B cell (primary cell): ENCODE measurements at regions not wholly inside any gene's neighbourhood (a gene's known extent, or its start where the extent isn't known, plus 50 kb on each side); places are given as distances from the start of the nearest gene placed in this dataset.

ENCODE experiments used
- ATAC-seq: fragments of 200-7000 bp; cut with Tn5 transposase; one replicate; pipeline ENCODE4 v1.10.0; 2021; ENCODE audit warnings: low read depth, mild to moderate bottlenecking, moderate number of reproducible peaks, moderate library complexity
- CTCF ChIA-PET: fragments of 350-600 bp; sonication (Branson Sonifier 250); formaldehyde crosslinking; loops from one replicate; lab custom pipeline; 2021; ENCODE audit warnings: antibody characterized with exemption, inconsistent platforms; lab: Charles Lee
- POLR2A ChIA-PET: fragments of 350-600 bp; sonication (Branson Sonifier 250); formaldehyde crosslinking; loops from one replicate; lab custom pipeline; 2021; ENCODE audit warnings: antibody characterized with exemption; lab: Charles Lee
- DNase-seq: peaks from one replicate; pipeline ENCODE4 v3.0.0; 2013
- H2AFZ ChIP-seq: 2 replicates; pipeline ENCODE4 v1.6.1; 2012; ENCODE audit warnings: mild to moderate bottlenecking, low read depth, low read length; ENCODE audit not compliant: insufficient read depth, poor library complexity, severe bottlenecking
- H3K27ac ChIP-seq, 2 donors: 1 replicate in 1 of 2; 2 replicates in 1 of 2; pipeline ENCODE4 v1.5.1; 2012 to 2013; ENCODE audit warnings: low read length in 2 of 2, mild to moderate bottlenecking in 2 of 2, moderate library complexity in 1 of 2
- H3K27me3 ChIP-seq, 4 experiments: fragments of 200-600 bp in 1 of 4; sonication (generic) in 1 of 4; replicated peaks in 1 of 4; 1 replicate in 2 of 4; 2 replicates in 2 of 4; pipeline versions ENCODE4 v1.6.1 to v1.7.0; 2013 to 2016; ENCODE audit warnings: low read length in 3 of 4, mild to moderate bottlenecking in 2 of 4, mixed read lengths in 1 of 4, moderate library complexity in 1 of 4; ENCODE audit not compliant: insufficient read depth in 4 of 4, control insufficient read depth in 3 of 4; ENCODE audit errors: control extremely low read depth in 1 of 4
- H3K36me3 ChIP-seq, 2 experiments: replicated peaks in 1 of 2; 1 replicate in 1 of 2; 2 replicates in 1 of 2; pipeline versions ENCODE4 v1.6.1 to v1.7.1; 2013; ENCODE audit warnings: low read length in 1 of 2; ENCODE audit not compliant: insufficient read depth in 2 of 2, control insufficient read depth in 1 of 2; ENCODE audit errors: control extremely low read depth in 1 of 2, extremely low read depth in 1 of 2
- H3K4me1 ChIP-seq, 2 donors: fragments of 200-600 bp in 1 of 2; sonication (generic) in 1 of 2; 1 replicate in 1 of 2; 2 replicates in 1 of 2; pipeline versions ENCODE4 v1.5.1 to v1.6.1; 2013 to 2017; ENCODE audit warnings: low read length in 2 of 2; ENCODE audit not compliant: control insufficient read depth in 2 of 2, insufficient read depth in 2 of 2
- H3K4me2 ChIP-seq: replicated peaks from 2 replicates; pipeline ENCODE3; 2012; ENCODE audit warnings: mild to moderate bottlenecking, low read depth, low read length; ENCODE audit not compliant: poor library complexity, severe bottlenecking
- H3K4me3 ChIP-seq, 5 experiments: fragments of 200-600 bp in 1 of 5; sonication (generic) in 1 of 5; 1 replicate in 3 of 5; 2 replicates in 2 of 5; pipeline versions ENCODE4 v1.5.1 to v1.7.0; 2011 to 2016; ENCODE audit warnings: low read length in 4 of 5, mild to moderate bottlenecking in 4 of 5, low read depth in 2 of 5, control low read depth in 1 of 5, moderate library complexity in 1 of 5; ENCODE audit not compliant: insufficient read depth in 1 of 5; ENCODE audit errors: control extremely low read depth in 1 of 5, extremely low read depth in 1 of 5
- H3K79me2 ChIP-seq: fragments of 200-600 bp; sonication (generic); one replicate; pipeline ENCODE4 v1.6.0; 2016; ENCODE audit warnings: low read length; ENCODE audit not compliant: control insufficient read depth, insufficient read depth
- H3K9ac ChIP-seq: fragments of 200-600 bp; sonication (generic); 2 replicates; pipeline ENCODE4 v1.6.1; 2017; ENCODE audit warnings: mild to moderate bottlenecking, low read length, moderate library complexity
- H3K9me3 ChIP-seq, 3 donors: one replicate each; pipeline versions ENCODE4 v1.6.1 to v1.7.1; 2013; ENCODE audit warnings: low read length in 2 of 3; ENCODE audit not compliant: control insufficient read depth in 2 of 3, insufficient read depth in 1 of 3; ENCODE audit errors: control extremely low read depth in 1 of 3
- H4K20me1 ChIP-seq: 2 replicates; pipeline ENCODE4 v1.6.0; 2012; ENCODE audit warnings: mild to moderate bottlenecking, low read length; ENCODE audit not compliant: insufficient read depth, control insufficient read depth, poor library complexity, severe bottlenecking
- H3K27ac Mint-ChIP-seq: one replicate; pipeline ENCODE4 v1.8.0; 2021; ENCODE audit warnings: mixed read lengths
- H3K27me3 Mint-ChIP-seq: one replicate; pipeline ENCODE4 v1.8.0; 2021; ENCODE audit warnings: mixed read lengths
- H3K4me1 Mint-ChIP-seq: one replicate; pipeline ENCODE4 v1.8.0; 2021; ENCODE audit warnings: mixed read lengths
- H3K4me3 Mint-ChIP-seq: one replicate; pipeline ENCODE4 v1.8.0; 2021; ENCODE audit warnings: mixed read lengths
- H3K9me3 Mint-ChIP-seq: one replicate; pipeline ENCODE4 v1.8.0; 2022; ENCODE audit warnings: mixed read lengths; ENCODE audit not compliant: insufficient read depth
- EZH2 ChIP-seq: IDR thresholded peaks from 2 replicates; pipeline ENCODE4 v1.6.1; 2012; ENCODE audit warnings: borderline replicate concordance, low read depth, mild to moderate bottlenecking, moderate library complexity, low read length; ENCODE audit not compliant: insufficient read depth, poor library complexity, severe bottlenecking
- WGBS: methylation state at CpG from one replicate; pipeline ENCODE4 v1.1.5; 2013; ENCODE audit warnings: missing lambda C conversion rate; ENCODE audit not compliant: insufficient coverage; 5-methylcytosine and 5-hydroxymethylcytosine counted together
- intact Hi-C: fragments of 100-400 bp; cut with micrococcal nuclease; formaldehyde crosslinking; loops from one replicate; pipeline ENCODE4 v1.10.0; 2022
- TF ChIP-seq, protein P1 (sequence below): fragments of 200-600 bp; IDR thresholded peaks from one replicate; pipeline ENCODE4 v1.8.0; 2022; ENCODE audit warnings: antibody characterized with exemption, mild to moderate bottlenecking

DNA sequence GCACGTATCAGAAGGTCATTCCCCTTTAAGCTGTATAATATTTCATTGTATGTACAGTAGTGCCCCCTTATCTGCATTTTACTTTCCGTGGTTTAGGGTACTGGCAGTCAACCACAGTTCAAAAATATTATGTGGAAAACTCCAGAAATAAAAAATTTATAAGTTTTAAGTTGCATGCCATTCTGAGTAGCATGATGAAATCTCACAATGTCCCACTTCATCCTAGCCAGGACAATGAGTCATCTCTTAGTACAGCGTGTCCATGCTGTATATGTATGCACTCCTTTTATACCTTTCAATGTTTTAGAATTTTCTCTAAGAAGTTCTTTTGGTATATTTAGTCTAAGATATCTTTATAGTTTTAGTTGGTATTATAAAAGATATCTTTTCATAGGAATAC, 115.0 kb upstream of the HAND1 start:
- CTCF ChIA-PET, result no interaction called here
- intact Hi-C loops, result no loop called here

DNA sequence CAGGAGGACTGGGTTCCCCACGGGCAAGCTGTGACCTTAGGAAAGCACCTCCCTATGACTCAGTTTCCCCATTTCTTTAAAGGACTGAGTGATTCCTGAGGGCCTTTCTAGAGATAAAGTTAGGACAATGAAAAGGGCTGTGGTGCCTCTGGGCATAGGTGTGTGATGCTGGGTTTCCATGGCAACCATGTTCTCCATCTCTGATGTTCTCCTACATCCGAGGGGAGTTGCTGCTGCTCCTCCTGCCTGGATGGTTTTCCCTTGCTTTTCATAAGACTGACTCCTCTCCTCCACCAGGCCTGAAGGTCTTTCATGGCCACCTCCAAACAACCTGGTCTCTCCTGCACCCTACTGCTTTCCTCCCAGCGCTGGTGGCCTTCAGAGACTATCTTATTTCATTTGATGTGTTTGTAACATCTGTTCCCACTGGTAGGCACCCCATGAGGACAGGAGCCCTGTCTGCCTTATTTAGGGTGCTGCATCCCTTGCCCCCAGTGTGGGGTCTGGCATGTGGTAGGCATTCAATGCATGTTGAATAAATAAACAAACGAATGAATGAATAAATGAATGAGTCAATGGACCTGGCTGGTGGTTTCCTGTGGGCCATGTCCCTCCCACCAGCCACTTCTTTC, 112.2 kb upstream of the HAND1 start:
- H3K4me1 Mint-ChIP-seq, result no peaks in the 10 kb centered on the region
- H2AFZ ChIP-seq, result no peak overlapping the region
- no peak overlapping the region for H3K9ac ChIP-seq
- no peaks in the 10 kb centered on the region for H3K4me1 ChIP-seq
- H4K20me1 ChIP-seq, result no peaks in the 10 kb centered on the region
- H3K27ac ChIP-seq, result no peak overlapping the region
- H3K4me3 Mint-ChIP-seq, result no peak overlapping the region
- ChIA-PET CTCF (interaction anchor here (0.5 kb wide), 1 partner anchor 411 kb away, joined by 4 read pairs; no protein-coding TSS in a partner anchor), POLR2A (no interaction called here)
- WGBS, result 100% methylated on average over 1 of the region's 4 CpGs
- no peaks in the 10 kb centered on the region for H3K9me3 Mint-ChIP-seq
- no peaks in the 10 kb centered on the region for H3K36me3 ChIP-seq
- H3K4me2 ChIP-seq, result no peak overlapping the region
- TF ChIP-seq EZH2, result no peak
- TF ChIP-seq, protein P1, sequence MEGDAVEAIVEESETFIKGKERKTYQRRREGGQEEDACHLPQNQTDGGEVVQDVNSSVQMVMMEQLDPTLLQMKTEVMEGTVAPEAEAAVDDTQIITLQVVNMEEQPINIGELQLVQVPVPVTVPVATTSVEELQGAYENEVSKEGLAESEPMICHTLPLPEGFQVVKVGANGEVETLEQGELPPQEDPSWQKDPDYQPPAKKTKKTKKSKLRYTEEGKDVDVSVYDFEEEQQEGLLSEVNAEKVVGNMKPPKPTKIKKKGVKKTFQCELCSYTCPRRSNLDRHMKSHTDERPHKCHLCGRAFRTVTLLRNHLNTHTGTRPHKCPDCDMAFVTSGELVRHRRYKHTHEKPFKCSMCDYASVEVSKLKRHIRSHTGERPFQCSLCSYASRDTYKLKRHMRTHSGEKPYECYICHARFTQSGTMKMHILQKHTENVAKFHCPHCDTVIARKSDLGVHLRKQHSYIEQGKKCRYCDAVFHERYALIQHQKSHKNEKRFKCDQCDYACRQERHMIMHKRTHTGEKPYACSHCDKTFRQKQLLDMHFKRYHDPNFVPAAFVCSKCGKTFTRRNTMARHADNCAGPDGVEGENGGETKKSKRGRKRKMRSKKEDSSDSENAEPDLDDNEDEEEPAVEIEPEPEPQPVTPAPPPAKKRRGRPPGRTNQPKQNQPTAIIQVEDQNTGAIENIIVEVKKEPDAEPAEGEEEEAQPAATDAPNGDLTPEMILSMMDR, result no peak
- H3K79me2 ChIP-seq, result no peaks in the 10 kb centered on the region
- H3K4me3 ChIP-seq, result no peak overlapping the region
- DNase-seq, result no peak
- H3K27me3 ChIP-seq, result peaks cover 0 to 3% (median 0%) of the 10 kb centered on the region in 4 experiments
- H3K27me3 Mint-ChIP-seq, result peaks cover 9% of the 10 kb centered on the region
- no peak for ATAC-seq
- H3K9me3 ChIP-seq, result peaks cover 0 to 3% (median 0%) of the 10 kb centered on the region in 3 donors
- no peak overlapping the region for H3K27ac Mint-ChIP-seq
- intact Hi-C loops, result no loop called here

More for the DNA sequence above, 115.0 kb upstream of the HAND1 start:
- Histone ChIP-seq H2AFZ (no peak overlapping the region), H3K36me3 (no peaks in the 10 kb centered on the region), H3K4me2 (no peak overlapping the region), H3K79me2 (no peaks in the 10 kb centered on the region), H4K20me1 (no peaks in the 10 kb centered on the region), H3K9me3 (peaks cover 0 to 9% (median 0%) of the 10 kb centered on the region in 3 donors), H3K27ac (no peak overlapping the region), H3K4me3 (no peak overlapping the region), H3K4me1 (no peaks in the 10 kb centered on the region), H3K9ac (no peak overlapping the region), H3K27me3 (peaks cover 0 to 8% (median 1%) of the 10 kb centered on the region in 4 experiments)
- H3K9me3 Mint-ChIP-seq, result no peaks in the 10 kb centered on the region
- ATAC-seq, result no peak
- H3K27me3 Mint-ChIP-seq, result peaks cover 9% of the 10 kb centered on the region
- DNase-seq, result no peak
- WGBS, result no CpG with 5 or more reads among the region's 3 CpGs
- no peak overlapping the region for H3K27ac Mint-ChIP-seq
- POLR2A ChIA-PET, result no interaction called here
- H3K4me1 Mint-ChIP-seq, result no peaks in the 10 kb centered on the region
- H3K4me3 Mint-ChIP-seq, result no peak overlapping the region
- TF ChIP-seq EZH2, result no peak
- TF ChIP-seq, protein P1, result no peak
